ENCODE measurements at regions not wholly inside any gene's neighbourhood (a gene's known extent, or its start where the extent isn't known, plus 50 kb on each side); places are given as distances from the start of the nearest gene placed in this dataset.

DNA sequence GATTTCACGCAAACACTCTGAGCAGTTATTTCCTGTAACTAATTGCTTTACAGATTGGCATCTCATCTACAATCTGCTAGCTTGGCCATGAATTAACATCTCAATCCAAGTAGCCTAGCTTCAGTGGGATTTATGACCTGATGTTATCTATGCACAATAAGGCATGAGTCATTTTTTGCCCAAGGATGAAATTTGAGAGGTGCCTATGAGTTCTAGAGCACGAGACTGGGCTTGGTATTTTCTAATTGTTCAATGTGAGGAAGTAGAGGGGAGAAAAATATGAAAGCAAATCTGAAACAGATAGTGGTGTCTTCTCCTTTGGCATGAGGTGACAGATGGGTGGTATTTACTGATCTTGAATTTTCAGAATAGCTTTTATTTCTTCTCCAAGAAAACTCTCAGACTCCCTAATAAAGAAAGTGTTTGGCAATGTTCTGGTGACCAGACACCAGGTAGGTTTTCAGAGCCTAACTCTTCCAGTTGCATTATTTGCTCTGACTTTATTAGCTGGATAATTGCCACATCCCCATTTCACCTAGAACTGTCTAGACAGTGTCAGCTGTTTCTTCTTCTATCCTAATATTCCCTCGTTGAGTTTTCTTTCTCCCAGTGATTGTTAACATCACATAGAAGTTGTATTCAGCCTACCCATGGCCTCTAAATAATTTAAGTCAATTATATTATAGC is 301.0 kb upstream of the UMPS start (continued):
- no peak for TF ChIP-seq CHD7 (IDR thresholded peaks at IDR 0.05; ENCODE audit: insufficient replicate concordance, low read length)
- TF ChIP-seq MAFK (IDR thresholded peaks at IDR 0.05; ENCODE audit: low read depth, low read length), result no peak
- TF ChIP-seq SIX5 (IDR thresholded peaks at IDR 0.05; ENCODE audit: low read depth, low read length), result no peak
- TF ChIP-seq HDAC2 (IDR thresholded peaks at IDR 0.05; ENCODE audit: borderline replicate concordance in 1 of 2, low read depth in 2 of 2, low read length in 2 of 2), result no peak
- TF ChIP-seq EGR1 (IDR thresholded peaks at IDR 0.05; ENCODE audit: borderline replicate concordance, low read depth, low read length), result no peak
- TF ChIP-seq RBBP5 (IDR thresholded peaks at IDR 0.05; ENCODE audit: borderline replicate concordance, low read depth, low read length), result no peak
- TF ChIP-seq, protein P1, sequence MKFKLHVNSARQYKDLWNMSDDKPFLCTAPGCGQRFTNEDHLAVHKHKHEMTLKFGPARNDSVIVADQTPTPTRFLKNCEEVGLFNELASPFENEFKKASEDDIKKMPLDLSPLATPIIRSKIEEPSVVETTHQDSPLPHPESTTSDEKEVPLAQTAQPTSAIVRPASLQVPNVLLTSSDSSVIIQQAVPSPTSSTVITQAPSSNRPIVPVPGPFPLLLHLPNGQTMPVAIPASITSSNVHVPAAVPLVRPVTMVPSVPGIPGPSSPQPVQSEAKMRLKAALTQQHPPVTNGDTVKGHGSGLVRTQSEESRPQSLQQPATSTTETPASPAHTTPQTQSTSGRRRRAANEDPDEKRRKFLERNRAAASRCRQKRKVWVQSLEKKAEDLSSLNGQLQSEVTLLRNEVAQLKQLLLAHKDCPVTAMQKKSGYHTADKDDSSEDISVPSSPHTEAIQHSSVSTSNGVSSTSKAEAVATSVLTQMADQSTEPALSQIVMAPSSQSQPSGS (IDR thresholded peaks at IDR 0.05; ENCODE audit: low read length), result no peak
